Keratinocyte (primary cell): ENCODE measurements at regions not wholly inside any gene's neighbourhood (a gene's known extent, or its start where the extent isn't known, plus 50 kb on each side); places are given as distances from the start of the nearest gene placed in this dataset.

Experiments used
- CTCF ChIP-seq, 3 experiments: IDR thresholded peaks in 1 of 3; conservative IDR thresholded peaks in 1 of 3; optimal IDR thresholded peaks in 1 of 3; 2 replicates in 2 of 3; 3 replicates in 1 of 3; pipeline versions ENCODE3 to v1.5.1; 2011; ENCODE audit warnings: low read length in 3 of 3, mild to moderate bottlenecking in 3 of 3, moderate library complexity in 2 of 3, control low read depth in 1 of 3, inconsistent platforms in 1 of 3; ENCODE audit not compliant: insufficient read depth in 2 of 3; ENCODE audit errors: extremely low read depth in 1 of 3
- EZH2 ChIP-seq: IDR thresholded peaks from one replicate; pipeline ENCODE4 v1.6.1; 2012; ENCODE audit warnings: inconsistent platforms, mild to moderate bottlenecking, low read length, moderate library complexity

GRCh38 chr7:94142281-94142680 is 138.1 kb upstream of the BET1 start:
- TF ChIP-seq EZH2: no peak
- no peak for TF ChIP-seq CTCF (optimal IDR thresholded peaks at IDR 0.05 in 1 of 3, IDR thresholded peaks at IDR 0.05 in 1 of 3, conservative IDR thresholded peaks at IDR 0.05 in 1 of 3; ENCODE audit: extremely low read depth in 1 of 3, insufficient read depth in 2 of 3, low read length in 3 of 3)
